ENCODE measurements at regions not wholly inside any gene's neighbourhood (a gene's known extent, or its start where the extent isn't known, plus 50 kb on each side); places are given as distances from the start of the nearest gene placed in this dataset.

- CTCF ChIA-PET = no interaction called here
- no peaks in the 10 kb centered on the region for H3K4me1 ChIP-seq (ENCODE audit: control insufficient read depth in 2 of 2, insufficient read depth in 2 of 2, low read length in 2 of 2)
- Mint-ChIP-seq H3K4me1 (no peaks in the 10 kb centered on the region), H3K27ac (no peak overlapping the region), H3K9me3 (ENCODE audit: insufficient read depth) (peaks cover 4% of the 10 kb centered on the region), H3K27me3 (no peaks in the 10 kb centered on the region), H3K4me3 (no peak overlapping the region)
- POLR2A ChIA-PET = no interaction called here
- peaks cover 0 to 16% (median 0%) of the 10 kb centered on the region in 3 donors for H3K9me3 ChIP-seq (ENCODE audit: control extremely low read depth in 1 of 3, control insufficient read depth in 2 of 3, insufficient read depth in 1 of 3, low read length in 2 of 3)
- no peak for TF ChIP-seq EZH2 (IDR thresholded peaks at IDR 0.05; ENCODE audit: borderline replicate concordance, insufficient read depth, low read depth, low read length, poor library complexity, severe bottlenecking)
- TF ChIP-seq CTCF (IDR thresholded peaks at IDR 0.05) = no peak
- ATAC-seq (ENCODE audit: low read depth) (no peak), DNase-seq (no peak)
- H3K36me3 ChIP-seq (replicated peaks in 1 of 2; ENCODE audit: control extremely low read depth in 1 of 2, control insufficient read depth in 1 of 2, extremely low read depth in 1 of 2, insufficient read depth in 2 of 2, low read length in 1 of 2) = no peaks in the 10 kb centered on the region
- no peaks in the 10 kb centered on the region for H4K20me1 ChIP-seq (ENCODE audit: control insufficient read depth, insufficient read depth, low read length, poor library complexity, severe bottlenecking)
- no peaks in the 10 kb centered on the region for H3K27me3 ChIP-seq (replicated peaks in 1 of 4; ENCODE audit: control extremely low read depth in 1 of 4, control insufficient read depth in 3 of 4, insufficient read depth in 4 of 4, low read length in 3 of 4)
- H3K79me2 ChIP-seq (ENCODE audit: control insufficient read depth, insufficient read depth, low read length) = no peaks in the 10 kb centered on the region
- H3K9ac ChIP-seq (ENCODE audit: low read length) = no peak overlapping the region
- H3K4me3 ChIP-seq (ENCODE audit: control extremely low read depth in 1 of 5, extremely low read depth in 1 of 5, insufficient read depth in 1 of 5, low read depth in 2 of 5, low read length in 4 of 5) = no peak overlapping the region
- intact Hi-C loops (cut with micrococcal nuclease) = no loop called here
- H3K27ac ChIP-seq (ENCODE audit: low read length in 2 of 2) = no peak overlapping the region
- WGBS (ENCODE audit: insufficient coverage) = no CpG with 5 or more reads among the region's 3 CpGs
- H2AFZ ChIP-seq (ENCODE audit: insufficient read depth, low read depth, low read length, poor library complexity, severe bottlenecking) = no peak overlapping the region
- no peak overlapping the region for H3K4me2 ChIP-seq (replicated peaks; ENCODE audit: low read depth, low read length, poor library complexity, severe bottlenecking)
Observed at GRCh38 chr4:186901850-186902249, 178.2 kb upstream of the FAT1 start.

- H3K4me2 ChIP-seq (replicated peaks; ENCODE audit: low read depth, low read length, poor library complexity, severe bottlenecking) = no peak overlapping the region
- 33% methylated on average over 1 of the region's 4 CpGs for WGBS (ENCODE audit: insufficient coverage)
- H3K4me1 ChIP-seq (ENCODE audit: control insufficient read depth in 2 of 2, insufficient read depth in 2 of 2, low read length in 2 of 2) = no peaks in the 10 kb centered on the region
- no peak overlapping the region for H3K4me3 Mint-ChIP-seq
- no peak overlapping the region for H3K9ac ChIP-seq (ENCODE audit: low read length)
- no peaks in the 10 kb centered on the region for H3K79me2 ChIP-seq (ENCODE audit: control insufficient read depth, insufficient read depth, low read length)
- TF ChIP-seq CTCF (IDR thresholded peaks at IDR 0.05) = no peak
- TF ChIP-seq EZH2 (IDR thresholded peaks at IDR 0.05; ENCODE audit: borderline replicate concordance, insufficient read depth, low read depth, low read length, poor library complexity, severe bottlenecking) = no peak
- H3K9me3 ChIP-seq (ENCODE audit: control extremely low read depth in 1 of 3, control insufficient read depth in 2 of 3, insufficient read depth in 1 of 3, low read length in 2 of 3) = peaks cover 0 to 17% (median 0%) of the 10 kb centered on the region in 3 donors
- CTCF ChIA-PET = no interaction called here
- H3K27ac Mint-ChIP-seq = no peak overlapping the region
- H4K20me1 ChIP-seq (ENCODE audit: control insufficient read depth, insufficient read depth, low read length, poor library complexity, severe bottlenecking) = no peaks in the 10 kb centered on the region
- POLR2A ChIA-PET = no interaction called here
- H3K27me3 ChIP-seq (replicated peaks in 1 of 4; ENCODE audit: control extremely low read depth in 1 of 4, control insufficient read depth in 3 of 4, insufficient read depth in 4 of 4, low read length in 3 of 4) = no peaks in the 10 kb centered on the region
- H3K27me3 Mint-ChIP-seq = no peaks in the 10 kb centered on the region
- no peak overlapping the region for H3K4me3 ChIP-seq (ENCODE audit: control extremely low read depth in 1 of 5, extremely low read depth in 1 of 5, insufficient read depth in 1 of 5, low read depth in 2 of 5, low read length in 4 of 5)
- intact Hi-C loops (cut with micrococcal nuclease) = no loop called here
- DNase-seq (no peak), ATAC-seq (ENCODE audit: low read depth) (no peak)
- H3K9me3 Mint-ChIP-seq (ENCODE audit: insufficient read depth) = peaks cover 4% of the 10 kb centered on the region
- H2AFZ ChIP-seq (ENCODE audit: insufficient read depth, low read depth, low read length, poor library complexity, severe bottlenecking) = no peak overlapping the region
- no peaks in the 10 kb centered on the region for H3K36me3 ChIP-seq (replicated peaks in 1 of 2; ENCODE audit: control extremely low read depth in 1 of 2, control insufficient read depth in 1 of 2, extremely low read depth in 1 of 2, insufficient read depth in 2 of 2, low read length in 1 of 2)
- H3K27ac ChIP-seq (ENCODE audit: low read length in 2 of 2) = no peak overlapping the region
- H3K4me1 Mint-ChIP-seq = no peaks in the 10 kb centered on the region
Observed at GRCh38 chr4:186902361-186902760, 178.7 kb upstream of the FAT1 start.

Data from B cell (primary cell).